GM23248 (cell line): ENCODE measurements at regions not wholly inside any gene's neighbourhood (a gene's known extent, or its start where the extent isn't known, plus 50 kb on each side); places are given as distances from the start of the nearest gene placed in this dataset.

Experiments used
- DNase-seq: peaks from one replicate; pipeline ENCODE4 v3.0.0-alpha.2; 2015
- H2AFZ ChIP-seq: fragments of 200-600 bp; sonication (generic); 2 replicates; pipeline ENCODE4 v1.6.1; 2016; ENCODE audit warnings: antibody characterized with exemption
- H3F3A ChIP-seq: fragments of 200-600 bp; sonication (generic); 2 replicates; pipeline ENCODE4 v1.6.1; 2016; ENCODE audit warnings: mild to moderate bottlenecking, antibody characterized with exemption, mixed run types; ENCODE audit not compliant: insufficient read depth
- H3K27ac ChIP-seq: fragments of 200-600 bp; sonication (generic); 2 replicates; pipeline ENCODE4 v1.5.1; 2016; ENCODE audit warnings: mild to moderate bottlenecking
- H3K27me3 ChIP-seq: fragments of 200-600 bp; sonication (generic); replicated peaks from 2 replicates; pipeline ENCODE4 v1.6.1; 2016; ENCODE audit warnings: mild to moderate bottlenecking; ENCODE audit not compliant: insufficient read depth
- H3K36me3 ChIP-seq: fragments of 200-600 bp; sonication (generic); 2 replicates; pipeline ENCODE4 v1.6.1; 2016; ENCODE audit warnings: low read depth, mild to moderate bottlenecking
- H3K4me1 ChIP-seq: fragments of 200-600 bp; sonication (generic); 2 replicates; pipeline ENCODE4 v1.6.1; 2016; ENCODE audit warnings: mild to moderate bottlenecking; ENCODE audit not compliant: insufficient read depth
- H3K4me2 ChIP-seq: fragments of 200-600 bp; sonication (generic); one replicate; pipeline ENCODE4 v1.6.1; 2016; ENCODE audit warnings: mild to moderate bottlenecking; ENCODE audit not compliant: unreplicated experiment
- H3K4me3 ChIP-seq: fragments of 200-600 bp; sonication (generic); 2 replicates; pipeline ENCODE4 v1.5.1; 2016; ENCODE audit warnings: mild to moderate bottlenecking
- H3K79me2 ChIP-seq: fragments of 200-600 bp; sonication (generic); 2 replicates; pipeline ENCODE4 v1.6.1; 2016; ENCODE audit warnings: mild to moderate bottlenecking; ENCODE audit not compliant: insufficient read depth
- H3K9ac ChIP-seq: fragments of 200-600 bp; sonication (generic); 2 replicates; pipeline ENCODE4 v1.6.1; 2016; ENCODE audit warnings: mild to moderate bottlenecking
- H3K9me2 ChIP-seq: fragments of 200-600 bp; sonication (generic); 2 replicates; pipeline ENCODE4 v1.6.1; 2016; ENCODE audit warnings: mixed run types, mild to moderate bottlenecking, moderate library complexity; ENCODE audit not compliant: insufficient read depth
- H3K9me3 ChIP-seq: fragments of 200-600 bp; sonication (generic); one replicate; pipeline ENCODE4 v1.6.1; 2017; ENCODE audit warnings: low read depth
- H4K20me1 ChIP-seq: fragments of 200-600 bp; sonication (generic); 2 replicates; pipeline ENCODE4 v1.6.0; 2016; ENCODE audit not compliant: insufficient read depth
- EZH2 ChIP-seq: fragments of 200-600 bp; sonication (generic); IDR thresholded peaks from 2 replicates; pipeline ENCODE4 v1.6.1; 2018; ENCODE audit warnings: antibody characterized with exemption, mild to moderate bottlenecking; ENCODE audit not compliant: insufficient read depth, poor library complexity, severe bottlenecking
- EZH2phosphoT487 ChIP-seq: fragments of 200-600 bp; sonication (generic); IDR thresholded peaks from 2 replicates; pipeline ENCODE4 v1.6.1; 2018; ENCODE audit warnings: antibody characterized with exemption, moderate library complexity, mild to moderate bottlenecking, low read depth; ENCODE audit not compliant: insufficient read depth
- WGBS, 2 experiments: methylation state at CpG; one replicate each; pipeline ENCODE4 v1.1.6; 2015 to 2017; ENCODE audit warnings: low lambda C conversion rate in 2 of 2, low coverage in 1 of 2; ENCODE audit errors: missing lambda C conversion rate in 2 of 2; 5-methylcytosine and 5-hydroxymethylcytosine counted together
- in situ Hi-C: fragments of 300-500 bp; cut with MboI; formaldehyde crosslinking; loops from 2 replicates; pipeline ENCODE4 v1.15.0; 2020

DNA sequence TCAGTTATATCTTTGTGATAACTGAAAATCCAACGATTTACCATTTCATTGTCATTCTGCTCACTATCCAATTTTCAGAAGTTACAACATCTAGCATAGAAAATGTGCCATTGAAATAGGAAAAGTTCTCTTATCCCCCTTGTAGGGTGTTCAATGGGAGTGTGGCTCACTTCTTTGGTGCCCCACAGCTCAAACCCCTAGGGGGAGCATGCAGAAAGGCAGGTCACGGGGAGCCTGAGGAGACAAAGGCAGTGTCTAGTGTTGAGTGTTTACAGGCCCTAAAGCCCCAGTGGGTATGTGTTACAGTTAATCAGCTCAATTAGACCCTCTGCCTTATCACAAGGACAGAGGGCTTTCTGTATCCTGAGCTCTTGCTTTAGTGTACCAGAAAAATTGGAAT is 243.4 kb upstream of the GRID2 start:
- TF ChIP-seq EZH2: no peak
- TF ChIP-seq EZH2phosphoT487: no peak
- WGBS, 2 experiments: 9 to 14% methylated on average over 2 of the region's 2 CpGs
- no peaks in the 10 kb centered on the region for H3K9me3 ChIP-seq
- no peaks in the 10 kb centered on the region for H3K4me1 ChIP-seq
- in situ Hi-C loops: no loop called here
- H3K27me3 ChIP-seq: no peaks in the 10 kb centered on the region
- no peak for DNase-seq
- no peak overlapping the region for H3K4me3 ChIP-seq
- no peaks in the 10 kb centered on the region for H3K9me2 ChIP-seq
- no peak overlapping the region for H3K4me2 ChIP-seq
- no peak overlapping the region for H3K9ac ChIP-seq
- H3K27ac ChIP-seq: no peak overlapping the region
- no peaks in the 10 kb centered on the region for H3K36me3 ChIP-seq
- H2AFZ ChIP-seq: no peak overlapping the region
- H3F3A ChIP-seq: no peaks in the 10 kb centered on the region
- no peaks in the 10 kb centered on the region for H3K79me2 ChIP-seq
- H4K20me1 ChIP-seq: no peaks in the 10 kb centered on the region

DNA sequence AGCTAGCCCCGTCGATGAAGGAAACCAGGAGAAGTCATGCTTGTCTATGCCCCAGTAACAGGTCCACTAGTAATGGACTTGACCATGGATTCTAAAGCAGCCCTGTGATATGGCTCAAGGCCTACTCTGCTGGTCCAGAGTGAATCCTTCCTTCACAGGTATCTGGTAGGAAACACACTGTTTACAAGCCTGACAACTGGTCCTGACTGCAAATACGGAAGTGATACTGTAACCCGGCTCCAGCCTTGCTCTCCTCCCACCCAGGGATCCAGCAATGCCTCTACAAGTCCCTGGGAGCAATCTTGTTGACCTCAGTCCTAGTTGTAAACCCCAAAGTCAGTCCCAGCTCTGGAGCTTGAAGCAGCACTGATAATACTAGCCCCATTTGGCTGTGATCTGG is 239.2 kb upstream of the GRID2 start:
- no peaks in the 10 kb centered on the region for H3K4me1 ChIP-seq
- DNase-seq: no peak
- no peak for TF ChIP-seq EZH2phosphoT487
- H2AFZ ChIP-seq: no peak overlapping the region
- H3K9me3 ChIP-seq: no peaks in the 10 kb centered on the region
- H3F3A ChIP-seq: no peaks in the 10 kb centered on the region
- no peaks in the 10 kb centered on the region for H4K20me1 ChIP-seq
- H3K27ac ChIP-seq: no peak overlapping the region
- H3K9ac ChIP-seq: no peak overlapping the region
- no peaks in the 10 kb centered on the region for H3K79me2 ChIP-seq
- no peaks in the 10 kb centered on the region for H3K36me3 ChIP-seq
- no peaks in the 10 kb centered on the region for H3K27me3 ChIP-seq
- H3K9me2 ChIP-seq: no peaks in the 10 kb centered on the region
- no peak overlapping the region for H3K4me3 ChIP-seq
- no peak overlapping the region for H3K4me2 ChIP-seq
- in situ Hi-C loops: no loop called here
- 19 to 24% methylated on average over 4 of the region's 4 CpGs for WGBS, 2 experiments

- Histone ChIP-seq H3K27me3 (no peaks in the 10 kb centered on the region), H2AFZ (no peak overlapping the region), H4K20me1 (no peaks in the 10 kb centered on the region), H3K27ac (no peak overlapping the region), H3K36me3 (no peaks in the 10 kb centered on the region), H3K4me1 (no peaks in the 10 kb centered on the region), H3F3A (no peaks in the 10 kb centered on the region), H3K9me2 (no peaks in the 10 kb centered on the region), H3K4me3 (no peak overlapping the region), H3K9me3 (no peaks in the 10 kb centered on the region), H3K4me2 (no peak overlapping the region), H3K9ac (no peak overlapping the region), H3K79me2 (no peaks in the 10 kb centered on the region)
- DNase-seq: no peak
- TF ChIP-seq EZH2phosphoT487: no peak
- no peak for TF ChIP-seq EZH2
- in situ Hi-C loops: no loop called here
Measured at GRCh38 chr4:92066485-92066884, 237.3 kb upstream of the GRID2 start.

GRCh38 chr4:92071587-92071986 is 232.2 kb upstream of the GRID2 start:
- in situ Hi-C loops: no loop called here
- H3K36me3 ChIP-seq: no peaks in the 10 kb centered on the region
- 76 to 92% methylated on average over 1 of the region's 1 CpG for WGBS, 2 experiments
- no peaks in the 10 kb centered on the region for H4K20me1 ChIP-seq
- H2AFZ ChIP-seq: no peak overlapping the region
- H3K79me2 ChIP-seq: no peaks in the 10 kb centered on the region
- no peak for DNase-seq
- H3K4me2 ChIP-seq: no peak overlapping the region
- H3F3A ChIP-seq: no peaks in the 10 kb centered on the region
- H3K9ac ChIP-seq: no peak overlapping the region
- H3K9me3 ChIP-seq: no peaks in the 10 kb centered on the region
- no peak overlapping the region for H3K4me3 ChIP-seq
- H3K27ac ChIP-seq: no peak overlapping the region
- no peaks in the 10 kb centered on the region for H3K4me1 ChIP-seq
- H3K9me2 ChIP-seq: no peaks in the 10 kb centered on the region
- TF ChIP-seq EZH2 (no peak), EZH2phosphoT487 (no peak)
- H3K27me3 ChIP-seq: no peaks in the 10 kb centered on the region

DNA sequence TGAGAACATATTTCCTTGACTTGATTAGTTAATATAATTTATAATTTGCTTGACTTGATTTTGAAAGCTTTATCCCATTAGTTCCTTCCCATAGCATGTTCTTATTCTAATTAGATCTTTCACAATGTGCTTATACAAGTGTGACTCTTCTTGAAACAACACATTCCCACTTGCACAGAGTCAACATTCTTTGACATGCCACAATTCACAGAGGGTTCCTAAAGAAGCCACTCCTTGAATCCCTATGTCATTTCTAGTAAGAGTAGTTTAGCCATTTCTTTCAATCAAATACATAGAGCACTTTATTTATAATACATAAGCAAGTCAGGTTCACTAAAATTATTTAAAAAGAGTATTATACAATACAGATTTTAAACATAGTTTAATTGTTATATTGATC is 228.9 kb upstream of the GRID2 start:
- Histone ChIP-seq H3F3A (no peaks in the 10 kb centered on the region), H3K9ac (no peak overlapping the region), H3K79me2 (no peaks in the 10 kb centered on the region), H2AFZ (no peak overlapping the region), H3K9me2 (no peaks in the 10 kb centered on the region), H3K27ac (no peak overlapping the region), H3K9me3 (no peaks in the 10 kb centered on the region), H3K4me1 (no peaks in the 10 kb centered on the region), H3K27me3 (no peaks in the 10 kb centered on the region), H3K4me2 (no peak overlapping the region), H4K20me1 (no peaks in the 10 kb centered on the region), H3K4me3 (no peak overlapping the region), H3K36me3 (no peaks in the 10 kb centered on the region)
- no peak for DNase-seq
- TF ChIP-seq EZH2 (no peak), EZH2phosphoT487 (no peak)
- in situ Hi-C loops: no loop called here
